Colonic mucosa (tissue), 4 donors: ENCODE measurements at regions not wholly inside any gene's neighbourhood (a gene's known extent, or its start where the extent isn't known, plus 50 kb on each side); places are given as distances from the start of the nearest gene placed in this dataset.

Experiments
- DNase-seq: peaks from one replicate; pipeline ENCODE4 v3.0.0-alpha.2; 2020
- H3K27ac ChIP-seq: fragments of 200-600 bp; one replicate; pipeline ENCODE4 v1.8.0; 2021
- H3K27me3 ChIP-seq: fragments of 200-600 bp; one replicate; pipeline ENCODE4 v1.8.0; 2021
- H3K36me3 ChIP-seq: fragments of 200-600 bp; one replicate; pipeline ENCODE4 v1.8.0; 2021
- H3K4me1 ChIP-seq: fragments of 200-600 bp; one replicate; pipeline ENCODE4 v1.8.0; 2021; ENCODE audit warnings: mild to moderate bottlenecking
- H3K4me3 ChIP-seq: fragments of 200-600 bp; one replicate; pipeline ENCODE4 v1.8.0; 2021
- H3K9ac ChIP-seq, 2 donors: one replicate each; pipeline ENCODE4 v1.7.0; 2013; ENCODE audit warnings: control low read depth in 2 of 2, low read depth in 2 of 2, low read length in 2 of 2
- H3K9me3 ChIP-seq: fragments of 200-600 bp; one replicate; pipeline ENCODE4 v1.8.0; 2021
- CTCF ChIP-seq: fragments of 200-600 bp; IDR thresholded peaks from one replicate; pipeline ENCODE4 v1.8.0; 2022; ENCODE audit warnings: antibody characterized with exemption, mild to moderate bottlenecking
- intact Hi-C: fragments of 100-400 bp; cut with DNase I; formaldehyde crosslinking; loops from one replicate; pipeline ENCODE4 v1.14.1; 2022
- donor health status: healthy.
- donor health status: DM: no; HTN: no; CAD: no.
- donor health status: DM: no; HTN: no; CAD: no.

GRCh38 chr2:215775106-215775505, 238.2 kb downstream of the MREG start:
- DNase-seq, result no peak
- intact Hi-C loops, result no loop called here
- no peak for TF ChIP-seq CTCF
- H3K36me3 ChIP-seq, result no peaks in the 10 kb centered on the region
- H3K9ac ChIP-seq, result no peak overlapping the region
- no peaks in the 10 kb centered on the region for H3K9me3 ChIP-seq
- H3K27ac ChIP-seq, result no peak overlapping the region
- H3K4me1 ChIP-seq, result no peaks in the 10 kb centered on the region
- H3K4me3 ChIP-seq, result no peak overlapping the region
- H3K27me3 ChIP-seq, result no peaks in the 10 kb centered on the region

- DNase-seq, result no peak
- Histone ChIP-seq H3K4me3 (no peak overlapping the region), H3K9me3 (no peaks in the 10 kb centered on the region), H3K36me3 (no peaks in the 10 kb centered on the region), H3K27ac (no peak overlapping the region), H3K4me1 (no peaks in the 10 kb centered on the region), H3K9ac (no peak overlapping the region), H3K27me3 (no peaks in the 10 kb centered on the region)
- intact Hi-C loops, result no loop called here
- TF ChIP-seq CTCF, result no peak
Observed at GRCh38 chr2:215773728-215774127, 239.6 kb downstream of the MREG start.

GRCh38 chr2:215772634-215773563, 240.5 kb downstream of the MREG start:
- Histone ChIP-seq H3K4me1 (no peaks in the 10 kb centered on the region), H3K9ac (no peak overlapping the region), H3K27me3 (no peaks in the 10 kb centered on the region), H3K36me3 (no peaks in the 10 kb centered on the region), H3K4me3 (no peak overlapping the region), H3K9me3 (no peaks in the 10 kb centered on the region), H3K27ac (no peak overlapping the region)
- TF ChIP-seq CTCF, result no peak
- intact Hi-C loops, result no loop called here
- no peak for DNase-seq

- Histone ChIP-seq H3K9ac (no peak overlapping the region), H3K9me3 (no peaks in the 10 kb centered on the region), H3K27me3 (no peaks in the 10 kb centered on the region), H3K36me3 (no peaks in the 10 kb centered on the region), H3K4me3 (no peak overlapping the region), H3K27ac (peak overlapping the region; percentile 11), H3K4me1 (no peaks in the 10 kb centered on the region)
- intact Hi-C loops, result no loop called here
- DNase-seq, result peak; percentile 56
- no peak for TF ChIP-seq CTCF
Observed at GRCh38 chr2:215772003-215772402, 241.3 kb downstream of the MREG start.

- TF ChIP-seq CTCF, result no peak
- H3K9ac ChIP-seq, result no peak overlapping the region
- intact Hi-C loops, result no loop called here
- no peaks in the 10 kb centered on the region for H3K36me3 ChIP-seq
- no peaks in the 10 kb centered on the region for H3K4me1 ChIP-seq
- no peaks in the 10 kb centered on the region for H3K27me3 ChIP-seq
- peak overlapping the region; percentile 11 for H3K27ac ChIP-seq
- H3K9me3 ChIP-seq, result no peaks in the 10 kb centered on the region
- no peak for DNase-seq
- H3K4me3 ChIP-seq, result no peak overlapping the region
Observed at GRCh38 chr2:215771241-215771640, 242.1 kb downstream of the MREG start.
